ENCODE measurements at regions not wholly inside any gene's neighbourhood (a gene's known extent, or its start where the extent isn't known, plus 50 kb on each side); places are given as distances from the start of the nearest gene placed in this dataset.
"Not testable (repeated sequence)": the region's sequence is repeated elsewhere in the genome, so short reads cannot be mapped to it uniquely, and the experiment has no call there.

DNA sequence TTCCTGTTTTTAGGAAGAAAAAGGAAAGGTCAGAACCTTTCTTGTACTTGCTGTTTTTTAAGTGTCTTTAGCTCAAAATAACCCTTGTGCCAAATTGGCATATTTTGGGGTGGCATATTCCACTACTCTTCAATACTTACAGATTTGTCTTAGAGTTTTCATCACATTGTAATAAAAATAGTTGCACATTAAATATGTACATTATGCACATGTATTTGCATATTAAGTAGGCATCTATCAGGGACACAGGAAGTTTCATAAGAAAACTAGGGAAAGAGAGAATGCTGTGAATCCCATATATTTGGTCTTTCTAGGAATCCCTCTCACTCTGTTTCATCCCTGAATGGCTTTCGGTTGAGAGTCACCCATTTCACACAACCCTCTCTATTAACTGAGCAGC, 139.6 kb downstream of the LARP7 start:
- DNase-seq: no peak

DNA sequence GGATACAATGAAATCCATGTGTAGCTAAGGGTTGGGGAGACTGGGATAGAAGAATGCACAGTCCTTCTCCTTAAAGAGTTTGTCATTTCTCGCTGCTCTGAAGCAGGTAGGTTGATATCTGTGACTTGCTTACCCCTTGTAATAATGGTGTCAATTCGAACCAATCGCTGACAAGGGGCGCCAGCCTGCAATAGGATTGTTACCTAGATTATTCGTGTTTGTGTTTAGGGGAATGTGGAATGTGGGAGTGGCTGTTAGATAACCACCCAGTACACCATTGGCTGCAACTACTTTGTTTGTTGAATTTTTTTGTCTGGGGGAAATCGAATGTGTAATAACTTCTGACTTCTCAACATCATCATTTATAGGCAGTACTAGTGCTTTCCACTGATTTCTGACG, 141.6 kb downstream of the LARP7 start:
- DNase-seq: no peak

DNA sequence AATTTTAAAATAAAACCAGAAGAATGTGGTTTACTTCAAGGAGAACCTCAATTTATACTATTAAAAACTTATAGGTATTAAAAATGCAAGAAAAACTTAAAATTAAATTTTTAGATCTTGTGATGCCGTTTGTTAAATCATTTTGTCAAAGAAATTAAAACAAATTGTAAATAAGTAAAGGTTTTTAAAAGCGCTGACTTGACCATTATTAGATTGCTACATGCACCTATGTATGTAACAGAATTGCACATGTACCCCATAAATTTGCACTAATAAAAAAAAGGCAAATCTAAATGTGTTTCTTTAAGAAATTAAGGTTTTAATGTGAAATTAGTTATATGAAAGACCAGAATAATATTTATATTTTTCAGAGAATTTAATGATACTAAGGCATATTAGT, 156.1 kb downstream of the LARP7 start:
- no peak for DNase-seq

DNA sequence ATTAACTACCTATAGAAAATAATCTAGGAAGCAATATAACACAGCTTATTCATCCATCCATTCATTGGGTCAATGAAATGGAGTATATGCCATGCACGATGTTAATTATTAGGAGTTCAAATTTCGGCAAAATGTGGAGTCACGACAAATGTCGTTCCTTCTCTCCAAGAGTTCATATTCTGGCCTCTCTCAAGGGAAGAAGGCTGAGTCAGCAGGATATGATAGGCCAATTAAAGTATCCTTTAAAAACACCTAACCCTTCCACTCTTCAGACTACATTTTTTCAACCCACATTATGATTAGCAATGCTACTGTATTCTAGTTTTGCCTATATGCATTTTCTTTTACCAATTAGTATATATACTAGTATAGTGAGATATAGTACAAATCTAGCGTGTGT, 163.1 kb downstream of the LARP7 start:
- DNase-seq: no peak

DNA sequence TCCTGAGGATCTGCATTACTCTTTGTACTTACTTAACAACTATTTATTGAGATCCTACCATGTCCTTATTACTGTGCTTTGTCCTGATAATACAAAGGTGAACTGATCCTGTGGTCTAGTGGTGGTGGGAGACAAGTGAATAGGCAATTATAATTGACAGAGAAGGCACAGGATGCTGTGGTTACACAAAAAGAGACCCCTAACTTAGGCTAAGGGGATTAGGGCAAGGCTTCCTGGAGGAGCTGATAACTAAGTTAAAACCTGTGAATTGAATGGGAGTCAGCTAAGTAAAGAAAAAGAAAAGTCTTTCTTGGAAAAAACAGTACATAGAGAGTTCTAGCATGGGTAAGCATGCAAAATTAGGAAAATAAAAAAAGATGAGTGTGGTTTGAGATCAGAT, 164.4 kb downstream of the LARP7 start:
- DNase-seq: no peak

DNA sequence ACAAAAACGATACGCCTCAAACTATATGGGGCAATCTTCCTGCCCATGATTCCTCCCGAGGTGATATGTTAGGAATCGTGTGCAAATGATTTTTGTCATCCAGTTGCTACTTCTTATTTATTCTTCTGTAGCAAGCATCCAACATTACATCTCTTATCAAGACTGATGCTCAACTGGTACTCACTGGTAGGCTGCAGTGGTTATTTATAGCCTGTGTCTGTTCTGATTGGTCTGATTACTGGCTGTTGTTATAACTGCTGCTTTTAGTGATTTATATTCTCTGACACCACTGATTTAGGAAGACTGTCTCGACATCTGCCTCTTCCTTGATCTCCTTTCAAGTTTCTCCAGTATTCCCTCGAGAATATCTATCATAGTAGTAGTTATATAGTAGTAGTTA, 165.8 kb downstream of the LARP7 start:
- DNase-seq: no peak

DNA sequence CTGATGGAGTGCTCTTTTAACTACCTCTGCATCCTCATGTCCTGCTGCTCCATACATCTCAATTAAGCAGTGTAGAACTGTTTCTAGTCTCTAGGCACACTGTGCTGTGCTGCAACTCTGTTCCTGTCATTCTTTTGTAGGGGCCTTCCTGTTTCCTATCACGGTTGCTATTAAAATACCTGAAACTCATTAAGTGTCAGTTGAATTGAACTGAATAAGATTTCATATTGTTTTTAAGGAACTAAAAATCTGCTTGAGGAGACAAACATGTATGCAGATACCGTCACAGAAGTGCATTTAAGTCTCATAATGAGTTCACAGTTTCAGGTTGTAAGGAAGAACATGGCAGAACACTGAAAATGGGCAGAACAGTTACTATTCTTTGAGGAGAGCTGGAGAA, 170.1 kb downstream of the LARP7 start:
- DNase-seq: no peak

- no peak for DNase-seq
These were observed 171.1 kb downstream of the LARP7 start for GRCh38 chr4:112808001-112808400.

DNA sequence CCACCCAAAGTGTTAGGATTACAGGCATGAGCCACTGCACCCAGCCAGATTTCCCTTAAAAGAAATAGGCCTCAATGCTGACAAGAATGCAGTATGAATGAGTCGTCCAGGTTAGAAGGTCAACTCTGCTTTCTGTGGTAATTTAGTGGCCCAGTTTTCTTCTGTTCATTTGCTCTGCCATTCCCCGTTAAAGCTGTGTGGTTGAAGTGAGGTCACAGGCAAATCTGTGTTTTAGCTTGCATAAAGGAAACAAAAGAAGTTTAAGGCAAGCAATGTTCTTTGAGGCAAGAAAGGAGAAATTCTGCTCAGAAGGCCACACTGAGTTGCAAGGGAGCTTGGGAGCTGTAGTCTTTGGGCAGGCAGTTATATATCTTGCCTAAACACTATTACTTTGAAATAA, 176.8 kb downstream of the LARP7 start:
- DNase-seq: peak; percentile 63

- DNase-seq: peak; percentile 92
These were observed 181.1 kb downstream of the LARP7 start for GRCh38 chr4:112817933-112818593.

- DNase-seq: peak; percentile 3
These were observed 181.6 kb downstream of the LARP7 start for GRCh38 chr4:112818594-112818965.

DNA sequence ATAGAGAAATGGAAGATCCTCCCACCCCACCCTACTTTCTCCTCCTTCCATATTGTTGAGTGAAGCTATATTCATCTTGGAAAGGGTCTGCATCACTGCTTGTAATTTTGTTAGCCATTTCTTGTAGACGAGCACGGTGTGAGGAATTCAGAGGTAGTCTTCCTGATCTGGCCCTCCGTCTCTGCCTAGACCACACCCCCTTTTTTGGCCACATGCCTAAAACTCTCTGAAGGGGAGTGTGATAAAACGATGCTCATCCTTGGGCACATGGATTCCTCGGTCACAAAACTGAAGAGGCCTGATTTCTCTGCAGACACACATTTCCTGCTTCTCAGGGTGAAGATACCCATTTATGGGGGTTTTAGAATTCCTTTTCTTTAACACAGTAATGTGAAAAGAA, 182.8 kb downstream of the LARP7 start:
- DNase-seq: no peak

- no peak for DNase-seq
These were observed 186.2 kb downstream of the LARP7 start for GRCh38 chr4:112823156-112823555.

- DNase-seq: no peak
These were observed 186.7 kb downstream of the LARP7 start for GRCh38 chr4:112823606-112824005.

DNA sequence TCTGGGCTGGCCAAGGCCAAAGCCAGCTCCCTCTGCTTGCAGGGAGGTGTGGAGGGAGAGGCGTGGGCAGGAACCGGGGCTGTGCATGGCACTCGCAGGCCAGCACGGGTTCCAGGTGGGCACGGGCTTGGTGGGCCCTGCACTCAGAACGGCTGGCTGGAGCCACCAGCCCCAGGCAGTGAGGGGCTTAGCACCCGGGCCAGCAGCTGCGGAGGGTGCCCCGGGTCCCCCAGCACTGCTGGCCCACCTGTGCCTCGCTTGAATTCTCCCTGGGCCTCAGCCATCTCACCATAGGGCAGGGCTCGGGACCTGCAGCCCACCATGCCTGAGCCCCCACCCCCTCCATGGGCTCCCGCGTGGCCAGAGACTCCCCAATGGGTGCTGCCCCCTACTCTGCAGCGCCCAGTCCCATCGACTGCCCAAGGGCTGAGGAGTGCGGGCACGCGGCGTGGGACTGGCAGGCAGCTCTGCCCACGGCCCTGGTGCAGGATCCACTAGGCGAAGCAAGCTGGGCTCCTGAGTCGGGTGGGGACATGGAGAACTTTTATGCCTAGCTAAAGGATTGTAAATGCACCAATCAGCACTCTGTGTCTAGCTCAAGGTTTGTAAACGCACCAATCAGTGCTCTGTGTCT, 193.9 kb downstream of the LARP7 start:
- DNase-seq: no peak

- DNase-seq: no peak
These were observed 195.6 kb downstream of the LARP7 start for GRCh38 chr4:112832493-112832892.

DNA sequence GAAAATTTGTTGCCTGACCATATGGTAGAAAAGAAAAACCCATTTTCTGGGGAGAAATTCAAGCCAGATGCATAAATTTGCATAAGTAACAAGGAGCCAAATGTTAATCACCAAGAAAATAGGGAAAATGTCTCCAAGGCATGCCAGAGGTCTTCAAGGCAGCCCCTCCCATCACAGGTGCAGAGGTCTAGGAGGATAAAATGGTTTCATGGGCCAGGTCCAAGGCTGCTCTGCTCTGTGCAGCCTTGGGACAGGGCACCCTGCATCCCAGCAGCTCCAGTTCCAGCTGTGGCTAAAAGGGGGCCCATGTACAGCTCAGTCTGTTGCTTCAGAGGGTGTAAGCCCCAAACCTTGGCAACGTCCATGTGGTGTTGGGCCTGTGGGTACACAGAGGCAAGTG, 200.0 kb downstream of the LARP7 start:
- DNase-seq: no peak

DNA sequence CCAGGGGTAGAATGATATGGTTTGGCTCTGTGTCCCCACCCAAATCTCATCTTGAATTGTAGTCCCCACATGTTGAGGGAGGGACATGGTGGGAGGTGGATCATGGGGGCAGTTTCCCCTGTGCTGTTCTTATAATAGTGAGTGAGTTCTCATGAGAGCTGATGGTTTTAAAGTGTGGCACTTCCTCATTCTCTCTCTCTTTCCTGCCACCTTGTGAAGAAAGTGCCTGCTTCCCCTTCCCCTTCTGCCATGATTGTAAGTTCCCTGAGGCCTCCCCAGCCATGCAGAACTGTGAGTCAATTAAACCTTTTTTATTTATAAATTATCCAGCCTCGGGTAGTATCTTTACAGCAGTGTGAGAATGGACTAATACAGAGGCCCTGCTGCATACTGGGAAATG, 201.1 kb downstream of the LARP7 start:
- DNase-seq: not testable (repeated sequence)

DNA sequence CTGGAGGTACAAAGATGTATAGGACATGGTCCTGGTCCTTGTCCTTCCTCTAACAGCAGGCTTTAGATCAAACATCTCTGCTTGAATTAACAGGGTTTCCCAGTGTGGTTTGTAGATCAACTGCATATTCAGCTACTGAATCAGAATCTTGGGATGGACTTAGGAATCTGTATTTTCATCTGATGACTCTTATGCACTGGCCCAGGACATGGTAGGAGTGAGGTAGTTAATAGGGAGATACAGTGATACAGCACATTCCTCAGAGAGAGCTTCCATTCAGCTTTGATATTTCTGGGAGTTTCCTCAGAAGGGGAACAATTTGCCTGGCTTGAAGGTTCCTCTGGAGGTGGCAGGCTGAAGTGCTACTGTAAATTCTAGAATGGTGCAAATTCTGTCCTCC, 203.1 kb downstream of the LARP7 start:
- DNase-seq: peak; percentile 39

DNA sequence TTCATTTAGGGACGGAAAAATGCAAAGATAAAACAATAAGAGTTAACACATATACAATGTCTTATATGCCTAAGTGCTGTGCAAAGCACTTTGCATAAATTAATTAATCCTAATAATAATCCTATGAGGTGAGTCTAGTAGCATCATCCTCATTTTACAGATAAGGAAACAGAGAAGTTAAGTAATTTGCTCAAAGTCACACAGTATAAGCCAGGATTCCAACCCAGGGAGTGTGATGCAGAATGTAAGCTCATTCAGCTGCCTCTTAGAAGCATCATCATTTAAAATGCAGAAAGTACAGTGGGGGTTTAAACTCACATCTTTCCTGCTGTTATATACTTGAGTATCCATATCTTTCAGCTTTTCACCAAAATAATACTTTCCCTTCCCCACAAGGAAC, 203.7 kb downstream of the LARP7 start:
- no peak for DNase-seq

- no peak for DNase-seq
These were observed 205.6 kb downstream of the LARP7 start for GRCh38 chr4:112842513-112842912.

DNA sequence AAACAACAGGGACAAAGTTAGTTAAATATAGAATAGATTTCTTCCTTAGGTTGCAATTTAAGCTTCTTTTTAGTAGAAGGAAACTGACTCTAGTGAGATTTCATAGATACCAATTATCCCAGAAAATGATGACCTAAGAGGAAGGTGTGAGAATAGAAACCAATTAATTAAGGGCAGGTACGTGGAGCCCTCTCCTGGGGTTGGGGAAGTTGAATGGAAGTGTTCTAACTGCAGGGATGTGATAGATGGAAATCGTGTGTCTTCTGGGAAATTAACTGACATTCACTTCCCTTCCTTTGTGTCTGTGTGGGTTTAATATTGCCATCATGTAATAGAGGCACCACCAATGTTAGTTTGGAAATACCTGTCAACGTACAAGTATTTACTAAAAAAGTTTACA, 204.1 kb upstream of the ANK2 start:
- no peak for DNase-seq

DNA sequence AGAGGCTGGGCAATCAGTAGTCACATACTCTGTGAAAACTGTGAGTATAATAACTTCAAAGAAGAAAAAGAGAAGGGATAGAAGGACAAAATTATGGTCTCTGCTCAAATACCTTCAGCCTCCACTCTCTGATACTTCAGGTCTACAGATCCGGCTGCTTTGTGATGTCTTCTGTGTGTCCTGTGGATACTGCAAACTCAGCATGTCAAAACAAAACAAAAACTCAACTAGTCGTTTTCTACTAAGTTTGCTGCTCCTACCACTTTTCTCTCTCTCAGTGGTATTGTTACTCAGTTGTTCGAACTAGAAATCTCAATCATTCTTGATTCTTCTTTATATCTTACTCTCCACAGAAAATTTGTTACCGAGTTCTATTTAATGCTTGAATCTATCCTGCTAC, 202.4 kb upstream of the ANK2 start:
- no peak for DNase-seq

DNA sequence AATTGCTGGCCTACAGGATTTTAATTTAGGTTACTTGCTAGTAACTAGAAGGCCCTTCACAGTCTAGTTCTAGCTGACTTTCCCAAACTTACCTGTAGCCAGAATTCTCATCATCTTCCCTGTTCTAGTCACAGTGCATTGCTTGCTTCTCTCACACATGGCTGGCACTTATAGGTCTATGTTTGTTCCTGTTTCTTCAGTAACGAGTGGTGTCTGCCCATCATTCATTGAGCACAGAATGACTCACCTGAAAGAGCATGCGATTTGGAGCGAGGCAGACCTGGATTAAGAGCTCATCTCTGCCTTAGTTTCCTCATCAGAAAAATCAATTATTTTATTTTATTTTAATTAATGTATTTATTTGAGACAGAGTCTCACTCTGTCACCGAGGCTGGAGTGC, 201.7 kb upstream of the ANK2 start:
- DNase-seq: no peak

DNA sequence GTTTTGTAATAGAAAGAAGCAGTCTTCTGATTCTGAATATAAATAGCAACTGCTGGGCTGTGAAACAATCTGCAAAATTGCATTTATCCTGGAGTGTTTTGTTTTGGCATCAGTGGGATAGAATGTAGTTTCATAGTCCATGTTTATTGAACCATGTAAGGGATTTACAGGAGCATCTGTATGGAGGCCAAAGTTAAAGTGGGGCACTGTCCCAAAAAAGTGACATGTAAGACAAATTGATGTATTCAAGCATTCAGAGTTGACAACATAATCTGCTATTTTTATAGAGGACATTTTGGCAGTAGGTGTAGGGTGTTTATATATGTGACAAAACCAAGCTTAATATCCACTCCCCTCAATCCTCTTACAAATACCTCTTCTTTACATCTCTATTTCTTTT, 200.5 kb upstream of the ANK2 start:
- no peak for DNase-seq

Measured in fibroblast of skin of right quadriceps (primary cell).